Uterus (tissue), 2 donors: ENCODE measurements at regions not wholly inside any gene's neighbourhood (a gene's known extent, or its start where the extent isn't known, plus 50 kb on each side); places are given as distances from the start of the nearest gene placed in this dataset.

Experiments used
- POLR2A ChIP-seq, 2 donors: fragments of 450-650 bp; IDR thresholded peaks; one replicate each; pipeline ENCODE4 v1.6.1; 2016; ENCODE audit warnings: antibody characterized with exemption in 2 of 2, mild to moderate bottlenecking in 1 of 2, moderate library complexity in 1 of 2
- TF ChIP-seq, protein P1 (sequence below), 4 experiments: fragments of 200-600 bp in 2 of 4; fragments of 450-650 bp in 2 of 4; sonication (generic) in 2 of 4; IDR thresholded peaks; one replicate each; pipeline ENCODE4 v1.5.1; 2016 to 2019; ENCODE audit warnings: antibody characterized with exemption in 4 of 4, mild to moderate bottlenecking in 2 of 4, moderate library complexity in 1 of 4

DNA sequence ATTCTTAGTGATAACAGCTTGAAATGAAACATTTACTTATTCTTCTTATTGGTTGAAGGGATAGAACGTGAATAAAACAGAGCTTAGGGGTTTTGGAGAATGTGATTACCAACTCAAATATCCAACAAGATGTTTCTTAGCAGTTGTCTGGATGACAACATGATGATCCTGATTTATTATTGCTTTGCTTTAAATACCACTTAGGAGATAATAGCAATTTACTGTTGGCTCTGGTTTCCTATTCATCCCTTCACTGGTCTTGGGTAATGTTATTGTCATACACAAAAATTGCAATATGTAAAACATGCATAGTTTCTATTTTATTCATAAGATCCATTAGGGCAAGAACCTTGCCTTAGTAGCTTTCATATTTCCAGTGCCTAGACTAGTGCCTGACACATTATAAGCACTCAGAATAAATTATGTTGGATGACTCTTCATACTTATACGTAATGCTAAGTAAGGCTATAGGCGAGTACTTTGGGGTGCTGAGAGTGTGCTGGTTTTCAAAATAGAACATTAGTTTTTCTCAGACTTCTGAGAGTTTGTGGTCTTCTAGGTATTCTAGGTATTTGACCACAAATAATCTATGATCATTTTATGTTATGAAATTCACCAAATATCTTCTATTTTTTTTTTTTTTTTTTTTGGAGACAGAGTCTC, 58.6 kb upstream of the PGRMC2 start:
- TF ChIP-seq, protein P1, sequence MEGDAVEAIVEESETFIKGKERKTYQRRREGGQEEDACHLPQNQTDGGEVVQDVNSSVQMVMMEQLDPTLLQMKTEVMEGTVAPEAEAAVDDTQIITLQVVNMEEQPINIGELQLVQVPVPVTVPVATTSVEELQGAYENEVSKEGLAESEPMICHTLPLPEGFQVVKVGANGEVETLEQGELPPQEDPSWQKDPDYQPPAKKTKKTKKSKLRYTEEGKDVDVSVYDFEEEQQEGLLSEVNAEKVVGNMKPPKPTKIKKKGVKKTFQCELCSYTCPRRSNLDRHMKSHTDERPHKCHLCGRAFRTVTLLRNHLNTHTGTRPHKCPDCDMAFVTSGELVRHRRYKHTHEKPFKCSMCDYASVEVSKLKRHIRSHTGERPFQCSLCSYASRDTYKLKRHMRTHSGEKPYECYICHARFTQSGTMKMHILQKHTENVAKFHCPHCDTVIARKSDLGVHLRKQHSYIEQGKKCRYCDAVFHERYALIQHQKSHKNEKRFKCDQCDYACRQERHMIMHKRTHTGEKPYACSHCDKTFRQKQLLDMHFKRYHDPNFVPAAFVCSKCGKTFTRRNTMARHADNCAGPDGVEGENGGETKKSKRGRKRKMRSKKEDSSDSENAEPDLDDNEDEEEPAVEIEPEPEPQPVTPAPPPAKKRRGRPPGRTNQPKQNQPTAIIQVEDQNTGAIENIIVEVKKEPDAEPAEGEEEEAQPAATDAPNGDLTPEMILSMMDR (IDR thresholded peaks at IDR 0.05) = no peak
- TF ChIP-seq POLR2A (IDR thresholded peaks at IDR 0.05) = no peak
